CD8-positive, alpha-beta memory T cell (primary cell): ENCODE measurements at regions not wholly inside any gene's neighbourhood (a gene's known extent, or its start where the extent isn't known, plus 50 kb on each side); places are given as distances from the start of the nearest gene placed in this dataset.

Experiments
- CTCF ChIA-PET: fragments of 350-600 bp; sonication (Branson Sonifier 250); formaldehyde crosslinking; loops from one replicate; lab custom pipeline; 2021; ENCODE audit warnings: antibody characterized with exemption; lab: Charles Lee
- POLR2A ChIA-PET: fragments of 350-600 bp; sonication (Branson Sonifier 250); formaldehyde crosslinking; loops from one replicate; lab custom pipeline; 2021; ENCODE audit warnings: antibody characterized with exemption; lab: Charles Lee
- DNase-seq, 5 donors: peaks; one replicate each; pipeline versions ENCODE4 v3.0.0 to v3.0.0-alpha.2; 2020 to 2022; ENCODE audit warnings: mixed read lengths in 1 of 5
- H3K27ac ChIP-seq: one replicate; pipeline ENCODE4 v1.7.0; 2013; ENCODE audit warnings: low read depth, mild to moderate bottlenecking, low read length, moderate library complexity
- H3K27me3 ChIP-seq: 2 replicates; pipeline ENCODE4 v1.7.0; 2013; ENCODE audit warnings: low read length, mild to moderate bottlenecking; ENCODE audit not compliant: insufficient read depth, poor library complexity, severe bottlenecking
- H3K36me3 ChIP-seq: 2 replicates; pipeline ENCODE4 v1.7.0; 2013; ENCODE audit warnings: mild to moderate bottlenecking, low read length, moderate library complexity; ENCODE audit not compliant: insufficient read depth
- H3K4me1 ChIP-seq: 2 replicates; pipeline ENCODE4 v1.7.0; 2013; ENCODE audit warnings: mild to moderate bottlenecking, low read length, moderate library complexity; ENCODE audit not compliant: insufficient read depth
- H3K4me3 ChIP-seq: 2 replicates; pipeline ENCODE4 v1.7.0; 2013; ENCODE audit warnings: mild to moderate bottlenecking, low read length
- H3K9me3 ChIP-seq: 2 replicates; pipeline ENCODE4 v1.7.0; 2013; ENCODE audit warnings: mild to moderate bottlenecking, low read length
- H3K27ac Mint-ChIP-seq, 8 donors: one replicate each; pipeline ENCODE4 v1.8.0; 2020 to 2021; ENCODE audit warnings: mixed read lengths in 8 of 8, mild to moderate bottlenecking in 6 of 8, inconsistent platforms in 3 of 8, moderate library complexity in 3 of 8
- H3K27me3 Mint-ChIP-seq, 2 donors: one replicate each; pipeline ENCODE4 v1.8.0; 2020 to 2021; ENCODE audit warnings: mixed read lengths in 2 of 2, mild to moderate bottlenecking in 1 of 2, moderate library complexity in 1 of 2
- H3K36me3 Mint-ChIP-seq, 3 donors: one replicate each; pipeline ENCODE4 v1.8.0; 2020 to 2021; ENCODE audit warnings: mixed read lengths in 3 of 3, inconsistent platforms in 1 of 3, mild to moderate bottlenecking in 1 of 3
- H3K4me1 Mint-ChIP-seq, 3 donors: one replicate each; pipeline ENCODE4 v1.8.0; 2020 to 2021; ENCODE audit warnings: mixed read lengths in 3 of 3, inconsistent platforms in 1 of 3, mild to moderate bottlenecking in 1 of 3
- H3K4me3 Mint-ChIP-seq, 7 donors: one replicate each; pipeline ENCODE4 v1.8.0; 2020 to 2021; ENCODE audit warnings: mixed read lengths in 7 of 7, mild to moderate bottlenecking in 6 of 7, moderate library complexity in 4 of 7, inconsistent platforms in 2 of 7
- H3K9me3 Mint-ChIP-seq, 5 donors: one replicate each; pipeline ENCODE4 v1.8.0; 2020 to 2022; ENCODE audit warnings: mixed read lengths in 5 of 5, mild to moderate bottlenecking in 3 of 5, moderate library complexity in 2 of 5, inconsistent platforms in 1 of 5

- Mint-ChIP-seq H3K27me3 (peaks cover 13 to 15% of the 10 kb centered on the region in 2 donors), H3K36me3 (no peaks in the 10 kb centered on the region), H3K4me3 (no peak overlapping the region), H3K9me3 (no peaks in the 10 kb centered on the region), H3K4me1 (no peaks in the 10 kb centered on the region), H3K27ac (no peak overlapping the region)
- no peak overlapping the region for H3K27ac ChIP-seq
- H3K36me3 ChIP-seq: no peaks in the 10 kb centered on the region
- H3K4me3 ChIP-seq: no peak overlapping the region
- POLR2A ChIA-PET: no interaction called here
- no peaks in the 10 kb centered on the region for H3K27me3 ChIP-seq
- CTCF ChIA-PET: no interaction called here
- DNase-seq: no peak
- no peaks in the 10 kb centered on the region for H3K9me3 ChIP-seq
- H3K4me1 ChIP-seq: no peaks in the 10 kb centered on the region
These were observed 475.6 kb upstream of the ZEB2 start for GRCh38 chr2:144995482-144995881.

GRCh38 chr2:144990661-144991060 is 470.7 kb upstream of the ZEB2 start:
- H3K4me1 Mint-ChIP-seq: no peaks in the 10 kb centered on the region
- ChIA-PET POLR2A (no interaction called here), CTCF (no interaction called here)
- Histone ChIP-seq H3K4me1 (no peaks in the 10 kb centered on the region), H3K27me3 (no peaks in the 10 kb centered on the region), H3K36me3 (no peaks in the 10 kb centered on the region), H3K9me3 (no peaks in the 10 kb centered on the region), H3K27ac (no peak overlapping the region), H3K4me3 (no peak overlapping the region)
- no peak overlapping the region for H3K27ac Mint-ChIP-seq
- H3K27me3 Mint-ChIP-seq: peaks cover 13 to 22% of the 10 kb centered on the region in 2 donors
- H3K36me3 Mint-ChIP-seq: no peaks in the 10 kb centered on the region
- H3K9me3 Mint-ChIP-seq: peaks cover 0 to 12% (median 6%) of the 10 kb centered on the region in 5 donors
- no peak overlapping the region for H3K4me3 Mint-ChIP-seq
- no peak for DNase-seq

GRCh38 chr2:144989579-144990270 is 469.8 kb upstream of the ZEB2 start:
- DNase-seq: no peak
- Mint-ChIP-seq H3K27me3 (peaks cover 12 to 22% of the 10 kb centered on the region in 2 donors), H3K9me3 (peaks cover 0 to 15% (median 6%) of the 10 kb centered on the region in 5 donors), H3K4me3 (no peak overlapping the region), H3K36me3 (no peaks in the 10 kb centered on the region), H3K4me1 (no peaks in the 10 kb centered on the region), H3K27ac (no peak overlapping the region)
- Histone ChIP-seq H3K36me3 (no peaks in the 10 kb centered on the region), H3K4me3 (no peak overlapping the region), H3K27ac (no peak overlapping the region), H3K9me3 (no peaks in the 10 kb centered on the region), H3K27me3 (no peaks in the 10 kb centered on the region), H3K4me1 (no peaks in the 10 kb centered on the region)
- ChIA-PET CTCF (no interaction called here), POLR2A (no interaction called here)

GRCh38 chr2:144988591-144988990 is 468.7 kb upstream of the ZEB2 start:
- Histone ChIP-seq H3K9me3 (no peaks in the 10 kb centered on the region), H3K27me3 (no peaks in the 10 kb centered on the region), H3K4me1 (no peaks in the 10 kb centered on the region), H3K27ac (no peak overlapping the region), H3K36me3 (no peaks in the 10 kb centered on the region), H3K4me3 (no peak overlapping the region)
- H3K27ac Mint-ChIP-seq: no peak overlapping the region
- DNase-seq: no peak
- no peaks in the 10 kb centered on the region for H3K4me1 Mint-ChIP-seq
- ChIA-PET POLR2A (no interaction called here), CTCF (no interaction called here)
- no peaks in the 10 kb centered on the region for H3K36me3 Mint-ChIP-seq
- peaks cover 12 to 18% of the 10 kb centered on the region in 2 donors for H3K27me3 Mint-ChIP-seq
- H3K9me3 Mint-ChIP-seq: peaks cover 0 to 15% (median 6%) of the 10 kb centered on the region in 5 donors
- H3K4me3 Mint-ChIP-seq: no peak overlapping the region

- Mint-ChIP-seq H3K27ac (no peak overlapping the region), H3K4me3 (no peak overlapping the region), H3K27me3 (peaks cover 8% of the 10 kb centered on the region in 2 donors), H3K9me3 (peaks cover 0 to 15% (median 6%) of the 10 kb centered on the region in 5 donors), H3K36me3 (no peaks in the 10 kb centered on the region), H3K4me1 (no peaks in the 10 kb centered on the region)
- H3K27me3 ChIP-seq: no peaks in the 10 kb centered on the region
- CTCF ChIA-PET: no interaction called here
- no peak for DNase-seq
- H3K4me1 ChIP-seq: no peaks in the 10 kb centered on the region
- no peaks in the 10 kb centered on the region for H3K36me3 ChIP-seq
- H3K27ac ChIP-seq: no peak overlapping the region
- POLR2A ChIA-PET: no interaction called here
- H3K4me3 ChIP-seq: no peak overlapping the region
- H3K9me3 ChIP-seq: no peaks in the 10 kb centered on the region
These were observed 466.8 kb upstream of the ZEB2 start for GRCh38 chr2:144986691-144987090.

- Mint-ChIP-seq H3K4me1 (no peaks in the 10 kb centered on the region), H3K27ac (no peak overlapping the region), H3K27me3 (peaks cover 2 to 16% of the 10 kb centered on the region in 2 donors), H3K4me3 (no peak overlapping the region), H3K36me3 (no peaks in the 10 kb centered on the region), H3K9me3 (peaks cover 0 to 15% (median 6%) of the 10 kb centered on the region in 5 donors)
- Histone ChIP-seq H3K36me3 (no peaks in the 10 kb centered on the region), H3K4me1 (no peaks in the 10 kb centered on the region), H3K9me3 (no peaks in the 10 kb centered on the region), H3K27ac (no peak overlapping the region), H3K4me3 (no peak overlapping the region), H3K27me3 (no peaks in the 10 kb centered on the region)
- no peak for DNase-seq
- ChIA-PET CTCF (no interaction called here), POLR2A (no interaction called here)
These were observed 464.1 kb upstream of the ZEB2 start for GRCh38 chr2:144984038-144984437.

GRCh38 chr2:144983107-144983506 is 463.2 kb upstream of the ZEB2 start:
- Histone ChIP-seq H3K27ac (no peak overlapping the region), H3K36me3 (no peaks in the 10 kb centered on the region), H3K9me3 (no peaks in the 10 kb centered on the region), H3K4me3 (no peak overlapping the region), H3K27me3 (no peaks in the 10 kb centered on the region), H3K4me1 (no peaks in the 10 kb centered on the region)
- Mint-ChIP-seq H3K27me3 (peaks cover 1 to 16% of the 10 kb centered on the region in 2 donors), H3K36me3 (no peaks in the 10 kb centered on the region), H3K27ac (peak overlapping the region in 1 of 8 donors; percentile 56), H3K9me3 (peaks cover 0 to 15% (median 6%) of the 10 kb centered on the region in 5 donors), H3K4me1 (no peaks in the 10 kb centered on the region), H3K4me3 (no peak overlapping the region)
- ChIA-PET CTCF (no interaction called here), POLR2A (no interaction called here)
- no peak for DNase-seq

GRCh38 chr2:144982481-144982880 is 462.6 kb upstream of the ZEB2 start:
- Histone ChIP-seq H3K27me3 (no peaks in the 10 kb centered on the region), H3K4me1 (no peaks in the 10 kb centered on the region), H3K9me3 (no peaks in the 10 kb centered on the region), H3K36me3 (no peaks in the 10 kb centered on the region), H3K27ac (no peak overlapping the region), H3K4me3 (no peak overlapping the region)
- CTCF ChIA-PET: no interaction called here
- Mint-ChIP-seq H3K27ac (no peak overlapping the region), H3K4me3 (no peak overlapping the region), H3K9me3 (peaks cover 0 to 14% (median 6%) of the 10 kb centered on the region in 5 donors), H3K27me3 (peaks cover 1 to 18% of the 10 kb centered on the region in 2 donors), H3K4me1 (no peaks in the 10 kb centered on the region), H3K36me3 (no peaks in the 10 kb centered on the region)
- POLR2A ChIA-PET: no interaction called here
- DNase-seq: no peak
